ENCODE measurements at regions not wholly inside any gene's neighbourhood (a gene's known extent, or its start where the extent isn't known, plus 50 kb on each side); places are given as distances from the start of the nearest gene placed in this dataset.

DNA sequence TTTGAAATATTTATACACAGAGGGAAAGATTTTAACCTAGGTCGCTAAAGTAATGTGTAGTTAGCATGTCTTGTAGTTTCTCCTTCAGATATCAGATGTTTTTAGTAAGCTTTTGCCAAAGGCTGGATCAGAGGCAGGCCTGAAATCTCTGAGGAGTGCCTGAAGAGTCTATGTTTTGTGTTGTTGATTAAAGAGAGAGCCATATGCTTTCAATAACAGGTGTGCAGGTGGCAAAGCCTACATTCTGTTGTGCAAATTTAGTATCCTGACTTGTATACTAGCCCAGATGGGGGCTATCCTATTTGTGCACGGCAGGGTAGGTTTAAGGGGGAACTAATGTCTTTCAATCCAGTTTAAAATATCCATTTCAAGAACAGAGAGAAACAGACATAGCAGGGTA, 167.1 kb upstream of the ATXN1 start:
- TF ChIP-seq, protein P1, sequence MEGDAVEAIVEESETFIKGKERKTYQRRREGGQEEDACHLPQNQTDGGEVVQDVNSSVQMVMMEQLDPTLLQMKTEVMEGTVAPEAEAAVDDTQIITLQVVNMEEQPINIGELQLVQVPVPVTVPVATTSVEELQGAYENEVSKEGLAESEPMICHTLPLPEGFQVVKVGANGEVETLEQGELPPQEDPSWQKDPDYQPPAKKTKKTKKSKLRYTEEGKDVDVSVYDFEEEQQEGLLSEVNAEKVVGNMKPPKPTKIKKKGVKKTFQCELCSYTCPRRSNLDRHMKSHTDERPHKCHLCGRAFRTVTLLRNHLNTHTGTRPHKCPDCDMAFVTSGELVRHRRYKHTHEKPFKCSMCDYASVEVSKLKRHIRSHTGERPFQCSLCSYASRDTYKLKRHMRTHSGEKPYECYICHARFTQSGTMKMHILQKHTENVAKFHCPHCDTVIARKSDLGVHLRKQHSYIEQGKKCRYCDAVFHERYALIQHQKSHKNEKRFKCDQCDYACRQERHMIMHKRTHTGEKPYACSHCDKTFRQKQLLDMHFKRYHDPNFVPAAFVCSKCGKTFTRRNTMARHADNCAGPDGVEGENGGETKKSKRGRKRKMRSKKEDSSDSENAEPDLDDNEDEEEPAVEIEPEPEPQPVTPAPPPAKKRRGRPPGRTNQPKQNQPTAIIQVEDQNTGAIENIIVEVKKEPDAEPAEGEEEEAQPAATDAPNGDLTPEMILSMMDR (conservative IDR thresholded peaks at IDR 0.05) = no peak
- TF ChIP-seq ZFX (IDR thresholded peaks at IDR 0.05) = no peak
